ENCODE measurements at regions not wholly inside any gene's neighbourhood (a gene's known extent, or its start where the extent isn't known, plus 50 kb on each side); places are given as distances from the start of the nearest gene placed in this dataset.

DNA sequence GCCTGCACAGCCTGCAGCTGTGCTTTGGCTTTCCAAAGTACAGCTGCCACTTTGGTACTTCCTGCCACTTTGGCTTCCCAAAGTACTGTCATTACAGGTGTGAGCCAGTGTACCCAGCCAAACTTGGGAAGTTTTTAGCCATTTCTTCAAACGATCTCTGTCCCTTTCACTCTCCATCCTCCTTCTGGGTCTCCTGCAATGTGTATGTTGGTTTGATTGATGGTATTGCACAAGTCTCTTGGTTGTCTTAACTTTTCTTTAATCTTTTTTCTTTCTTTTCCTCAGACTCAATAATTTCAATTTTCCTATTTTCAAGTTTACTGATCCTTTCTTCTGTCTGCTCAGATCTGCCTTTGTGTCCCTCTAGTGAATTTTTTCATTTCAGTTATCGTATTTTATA, 99.3 kb upstream of the CFAP20DC start:
- no peak for DNase-seq
- Histone ChIP-seq H3K79me2 (ENCODE audit: low read length) (no peaks in the 10 kb centered on the region), H3K4me2 (ENCODE audit: low read depth, low read length) (no peak overlapping the region), H3K27ac (ENCODE audit: low read length) (no peak overlapping the region), H3K27me3 (replicated peaks; ENCODE audit: insufficient read depth, low read length) (no peaks in the 10 kb centered on the region), H2AFZ (ENCODE audit: low read length) (no peak overlapping the region), H3F3A (ENCODE audit: insufficient read depth, low read length) (no peaks in the 10 kb centered on the region), H3K9ac (ENCODE audit: low read length) (no peak overlapping the region), H4K20me1 (ENCODE audit: insufficient read depth, low read length) (no peaks in the 10 kb centered on the region), H3K9me3 (replicated peaks; ENCODE audit: insufficient read depth, low read length) (no peaks in the 10 kb centered on the region), H3K4me1 (ENCODE audit: low read length) (no peaks in the 10 kb centered on the region), H3K4me3 (ENCODE audit: low read length) (no peak overlapping the region), H3K36me3 (replicated peaks; ENCODE audit: insufficient read depth, low read length) (no peaks in the 10 kb centered on the region), H3K9me2 (replicated peaks; ENCODE audit: insufficient read depth, low read length) (no peaks in the 10 kb centered on the region)
- TF ChIP-seq EZH2phosphoT487 (IDR thresholded peaks at IDR 0.05; ENCODE audit: low read length) (no peak), EZH2 (optimal IDR thresholded peaks at IDR 0.05; ENCODE audit: low read depth, low read length) (no peak)

DNA sequence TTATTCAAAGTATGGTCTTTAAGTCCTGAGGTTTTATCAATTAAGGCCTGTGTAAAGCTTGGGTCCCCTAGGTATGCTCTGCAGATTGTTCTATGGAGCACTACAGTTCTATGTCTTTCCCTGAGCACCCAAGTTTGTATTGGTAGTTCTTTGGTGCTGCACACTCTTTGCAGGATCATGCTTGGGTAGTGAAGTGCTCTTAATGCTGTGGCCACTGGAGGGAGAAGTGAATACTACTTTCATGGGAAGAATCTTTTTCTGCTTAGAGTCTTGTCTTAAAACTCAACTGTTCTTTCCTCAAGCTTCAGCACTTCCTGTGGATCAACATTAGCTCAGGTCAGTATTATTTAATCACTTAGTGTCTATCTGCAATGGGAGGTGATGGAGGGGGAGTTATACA, 93.6 kb upstream of the CFAP20DC start:
- H3K36me3 ChIP-seq (replicated peaks; ENCODE audit: insufficient read depth, low read length) = no peaks in the 10 kb centered on the region
- no peaks in the 10 kb centered on the region for H4K20me1 ChIP-seq (ENCODE audit: insufficient read depth, low read length)
- no peaks in the 10 kb centered on the region for H3F3A ChIP-seq (ENCODE audit: insufficient read depth, low read length)
- TF ChIP-seq, protein P1, sequence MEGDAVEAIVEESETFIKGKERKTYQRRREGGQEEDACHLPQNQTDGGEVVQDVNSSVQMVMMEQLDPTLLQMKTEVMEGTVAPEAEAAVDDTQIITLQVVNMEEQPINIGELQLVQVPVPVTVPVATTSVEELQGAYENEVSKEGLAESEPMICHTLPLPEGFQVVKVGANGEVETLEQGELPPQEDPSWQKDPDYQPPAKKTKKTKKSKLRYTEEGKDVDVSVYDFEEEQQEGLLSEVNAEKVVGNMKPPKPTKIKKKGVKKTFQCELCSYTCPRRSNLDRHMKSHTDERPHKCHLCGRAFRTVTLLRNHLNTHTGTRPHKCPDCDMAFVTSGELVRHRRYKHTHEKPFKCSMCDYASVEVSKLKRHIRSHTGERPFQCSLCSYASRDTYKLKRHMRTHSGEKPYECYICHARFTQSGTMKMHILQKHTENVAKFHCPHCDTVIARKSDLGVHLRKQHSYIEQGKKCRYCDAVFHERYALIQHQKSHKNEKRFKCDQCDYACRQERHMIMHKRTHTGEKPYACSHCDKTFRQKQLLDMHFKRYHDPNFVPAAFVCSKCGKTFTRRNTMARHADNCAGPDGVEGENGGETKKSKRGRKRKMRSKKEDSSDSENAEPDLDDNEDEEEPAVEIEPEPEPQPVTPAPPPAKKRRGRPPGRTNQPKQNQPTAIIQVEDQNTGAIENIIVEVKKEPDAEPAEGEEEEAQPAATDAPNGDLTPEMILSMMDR (IDR thresholded peaks at IDR 0.05; ENCODE audit: low read length) = no peak
- no peak for TF ChIP-seq EZH2phosphoT487 (IDR thresholded peaks at IDR 0.05; ENCODE audit: low read length)
- no peak for TF ChIP-seq EZH2 (optimal IDR thresholded peaks at IDR 0.05; ENCODE audit: low read depth, low read length)
- no peak overlapping the region for H2AFZ ChIP-seq (ENCODE audit: low read length)
- no peak overlapping the region for H3K27ac ChIP-seq (ENCODE audit: low read length)
- H3K4me3 ChIP-seq (ENCODE audit: low read length) = no peak overlapping the region
- H3K9me2 ChIP-seq (replicated peaks; ENCODE audit: insufficient read depth, low read length) = no peaks in the 10 kb centered on the region
- no peak overlapping the region for H3K9ac ChIP-seq (ENCODE audit: low read length)
- no peaks in the 10 kb centered on the region for H3K79me2 ChIP-seq (ENCODE audit: low read length)
- no peaks in the 10 kb centered on the region for H3K9me3 ChIP-seq (replicated peaks; ENCODE audit: insufficient read depth, low read length)
- no peak overlapping the region for H3K4me2 ChIP-seq (ENCODE audit: low read depth, low read length)
- no peaks in the 10 kb centered on the region for H3K27me3 ChIP-seq (replicated peaks; ENCODE audit: insufficient read depth, low read length)
- DNase-seq = no peak
- H3K4me1 ChIP-seq (ENCODE audit: low read length) = no peaks in the 10 kb centered on the region

DNA sequence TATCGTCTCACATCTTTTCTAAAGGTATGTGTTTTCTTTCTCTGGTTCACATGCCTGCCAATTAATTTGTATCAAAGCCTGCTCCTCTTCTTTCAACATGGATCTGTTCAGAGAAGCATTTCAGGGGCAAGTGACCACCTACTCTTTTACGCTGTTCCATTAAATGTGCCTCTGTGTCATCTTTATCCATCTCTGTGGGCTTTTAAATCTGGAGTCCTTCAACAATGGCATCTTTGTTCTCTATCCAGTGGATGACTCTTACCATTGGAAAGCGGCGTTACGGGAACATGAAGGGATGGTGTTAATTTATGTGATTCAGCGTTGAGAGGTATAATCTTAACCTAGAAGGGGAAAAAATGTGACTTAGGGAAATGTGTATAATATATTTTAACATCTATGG, 92.7 kb upstream of the CFAP20DC start:
- Histone ChIP-seq H3K9me3 (replicated peaks; ENCODE audit: insufficient read depth, low read length) (no peaks in the 10 kb centered on the region), H3K9me2 (replicated peaks; ENCODE audit: insufficient read depth, low read length) (no peaks in the 10 kb centered on the region), H2AFZ (ENCODE audit: low read length) (no peak overlapping the region), H3K4me1 (ENCODE audit: low read length) (no peaks in the 10 kb centered on the region), H3F3A (ENCODE audit: insufficient read depth, low read length) (no peaks in the 10 kb centered on the region), H3K36me3 (replicated peaks; ENCODE audit: insufficient read depth, low read length) (no peaks in the 10 kb centered on the region), H3K27me3 (replicated peaks; ENCODE audit: insufficient read depth, low read length) (no peaks in the 10 kb centered on the region), H3K4me3 (ENCODE audit: low read length) (no peak overlapping the region), H3K79me2 (ENCODE audit: low read length) (no peaks in the 10 kb centered on the region), H4K20me1 (ENCODE audit: insufficient read depth, low read length) (no peaks in the 10 kb centered on the region), H3K9ac (ENCODE audit: low read length) (no peak overlapping the region), H3K4me2 (ENCODE audit: low read depth, low read length) (no peak overlapping the region), H3K27ac (ENCODE audit: low read length) (no peak overlapping the region)
- DNase-seq = no peak
- TF ChIP-seq EZH2 (optimal IDR thresholded peaks at IDR 0.05; ENCODE audit: low read depth, low read length) (no peak), EZH2phosphoT487 (IDR thresholded peaks at IDR 0.05; ENCODE audit: low read length) (no peak)
- TF ChIP-seq, protein P1 (IDR thresholded peaks at IDR 0.05; ENCODE audit: low read length) = no peak

DNA sequence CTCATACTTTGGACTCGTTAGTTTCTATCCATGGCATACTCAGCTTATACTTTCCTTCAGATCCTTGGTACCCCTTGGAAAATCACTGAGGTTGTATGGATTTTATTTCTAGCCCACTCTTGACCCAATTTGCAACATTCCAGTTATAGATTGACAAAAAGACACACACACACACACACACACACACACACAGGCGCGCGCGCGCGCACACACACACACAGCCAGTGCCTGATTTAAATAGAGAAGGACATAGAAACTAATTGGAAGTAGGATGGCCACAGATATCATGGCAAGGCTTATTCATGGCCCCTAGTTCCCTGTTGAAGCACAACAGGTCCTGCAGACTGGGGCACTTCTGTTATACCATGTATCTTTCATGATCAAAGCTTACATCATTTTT, 89.1 kb upstream of the CFAP20DC start:
- H3K27ac ChIP-seq (ENCODE audit: low read length) = no peak overlapping the region
- H3K9ac ChIP-seq (ENCODE audit: low read length) = no peak overlapping the region
- H3K9me3 ChIP-seq (replicated peaks; ENCODE audit: insufficient read depth, low read length) = no peaks in the 10 kb centered on the region
- H2AFZ ChIP-seq (ENCODE audit: low read length) = no peak overlapping the region
- no peaks in the 10 kb centered on the region for H3F3A ChIP-seq (ENCODE audit: insufficient read depth, low read length)
- no peak for DNase-seq
- no peaks in the 10 kb centered on the region for H3K79me2 ChIP-seq (ENCODE audit: low read length)
- no peaks in the 10 kb centered on the region for H3K27me3 ChIP-seq (replicated peaks; ENCODE audit: insufficient read depth, low read length)
- no peaks in the 10 kb centered on the region for H3K36me3 ChIP-seq (replicated peaks; ENCODE audit: insufficient read depth, low read length)
- H3K4me3 ChIP-seq (ENCODE audit: low read length) = no peak overlapping the region
- no peaks in the 10 kb centered on the region for H3K9me2 ChIP-seq (replicated peaks; ENCODE audit: insufficient read depth, low read length)
- H3K4me1 ChIP-seq (ENCODE audit: low read length) = no peaks in the 10 kb centered on the region
- TF ChIP-seq, protein P1 (IDR thresholded peaks at IDR 0.05; ENCODE audit: low read length) = no peak
- TF ChIP-seq EZH2phosphoT487 (IDR thresholded peaks at IDR 0.05; ENCODE audit: low read length) = no peak
- TF ChIP-seq EZH2 (optimal IDR thresholded peaks at IDR 0.05; ENCODE audit: low read depth, low read length) = no peak
- H3K4me2 ChIP-seq (ENCODE audit: low read depth, low read length) = no peak overlapping the region
- no peaks in the 10 kb centered on the region for H4K20me1 ChIP-seq (ENCODE audit: insufficient read depth, low read length)

Data from MM.1S (cell line).